ENCODE measurements at regions not wholly inside any gene's neighbourhood (a gene's known extent, or its start where the extent isn't known, plus 50 kb on each side); places are given as distances from the start of the nearest gene placed in this dataset.

DNA sequence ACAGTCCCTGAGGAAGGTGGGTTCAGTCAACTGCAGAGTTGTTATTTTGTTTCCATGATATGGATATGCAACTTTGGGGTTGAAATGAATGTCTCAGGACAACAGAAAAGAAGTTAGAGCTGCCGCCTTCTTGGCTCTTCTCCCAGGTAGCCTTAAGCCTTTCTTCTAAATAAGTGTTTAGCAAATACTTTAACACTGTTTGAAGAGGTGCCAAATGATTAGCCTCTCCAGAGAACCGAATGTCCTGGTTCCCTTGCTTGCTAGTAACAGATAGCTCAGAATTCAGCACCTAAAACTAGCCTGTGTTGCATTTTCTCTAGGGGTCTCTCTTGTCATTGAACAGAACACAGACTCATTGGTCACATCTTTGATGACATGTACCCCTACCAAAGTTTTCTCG lies 127.7 kb upstream of the PIK3R1 start:
- Histone ChIP-seq H3K36me3 (no peaks in the 10 kb centered on the region), H3K27ac (peak overlapping the region in 1 of 2 donors; percentile 10), H3K9me3 (no peaks in the 10 kb centered on the region), H3K27me3 (no peaks in the 10 kb centered on the region), H3K4me3 (no peak overlapping the region), H3K4me1 (no peaks in the 10 kb centered on the region)
- intact Hi-C loops (cut with DNase I; ENCODE audit: low total_unique reads), result no loop called here
- DNase-seq, result no peak
- TF ChIP-seq, protein P1, sequence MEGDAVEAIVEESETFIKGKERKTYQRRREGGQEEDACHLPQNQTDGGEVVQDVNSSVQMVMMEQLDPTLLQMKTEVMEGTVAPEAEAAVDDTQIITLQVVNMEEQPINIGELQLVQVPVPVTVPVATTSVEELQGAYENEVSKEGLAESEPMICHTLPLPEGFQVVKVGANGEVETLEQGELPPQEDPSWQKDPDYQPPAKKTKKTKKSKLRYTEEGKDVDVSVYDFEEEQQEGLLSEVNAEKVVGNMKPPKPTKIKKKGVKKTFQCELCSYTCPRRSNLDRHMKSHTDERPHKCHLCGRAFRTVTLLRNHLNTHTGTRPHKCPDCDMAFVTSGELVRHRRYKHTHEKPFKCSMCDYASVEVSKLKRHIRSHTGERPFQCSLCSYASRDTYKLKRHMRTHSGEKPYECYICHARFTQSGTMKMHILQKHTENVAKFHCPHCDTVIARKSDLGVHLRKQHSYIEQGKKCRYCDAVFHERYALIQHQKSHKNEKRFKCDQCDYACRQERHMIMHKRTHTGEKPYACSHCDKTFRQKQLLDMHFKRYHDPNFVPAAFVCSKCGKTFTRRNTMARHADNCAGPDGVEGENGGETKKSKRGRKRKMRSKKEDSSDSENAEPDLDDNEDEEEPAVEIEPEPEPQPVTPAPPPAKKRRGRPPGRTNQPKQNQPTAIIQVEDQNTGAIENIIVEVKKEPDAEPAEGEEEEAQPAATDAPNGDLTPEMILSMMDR (IDR thresholded peaks at IDR 0.05), result no peak
- TF ChIP-seq POLR2A (IDR thresholded peaks at IDR 0.05), result no peak

DNA sequence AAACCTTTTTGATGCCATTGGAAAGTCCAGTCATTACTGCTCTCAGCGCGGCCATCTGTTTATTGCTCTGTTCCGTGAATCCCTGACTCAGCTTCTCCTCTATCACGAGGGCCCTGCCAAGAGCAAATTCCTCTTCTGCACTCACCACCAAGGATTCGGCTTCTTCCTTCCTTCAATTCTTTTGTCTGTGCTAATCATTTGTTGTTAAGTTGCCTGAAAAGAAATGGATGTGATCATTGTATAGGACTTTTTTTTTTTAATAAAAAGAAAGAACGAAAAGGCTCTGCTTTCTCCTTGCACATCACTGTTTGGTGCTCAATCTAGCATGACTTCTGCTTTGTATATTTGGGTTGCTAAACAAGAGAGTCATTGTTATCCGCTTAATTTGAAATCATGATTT lies 128.7 kb upstream of the PIK3R1 start:
- TF ChIP-seq, protein P1 (IDR thresholded peaks at IDR 0.05), result no peak
- TF ChIP-seq POLR2A (IDR thresholded peaks at IDR 0.05), result no peak
- H3K27me3 ChIP-seq, result no peaks in the 10 kb centered on the region
- peak; percentile 38 to 41 for DNase-seq
- intact Hi-C loops (cut with DNase I; ENCODE audit: low total_unique reads), result no loop called here
- no peak overlapping the region for H3K4me3 ChIP-seq
- H3K9me3 ChIP-seq, result no peaks in the 10 kb centered on the region
- peak overlapping the region in 1 of 2 donors; percentile 10 for H3K27ac ChIP-seq
- no peaks in the 10 kb centered on the region for H3K36me3 ChIP-seq
- no peaks in the 10 kb centered on the region for H3K4me1 ChIP-seq

DNA sequence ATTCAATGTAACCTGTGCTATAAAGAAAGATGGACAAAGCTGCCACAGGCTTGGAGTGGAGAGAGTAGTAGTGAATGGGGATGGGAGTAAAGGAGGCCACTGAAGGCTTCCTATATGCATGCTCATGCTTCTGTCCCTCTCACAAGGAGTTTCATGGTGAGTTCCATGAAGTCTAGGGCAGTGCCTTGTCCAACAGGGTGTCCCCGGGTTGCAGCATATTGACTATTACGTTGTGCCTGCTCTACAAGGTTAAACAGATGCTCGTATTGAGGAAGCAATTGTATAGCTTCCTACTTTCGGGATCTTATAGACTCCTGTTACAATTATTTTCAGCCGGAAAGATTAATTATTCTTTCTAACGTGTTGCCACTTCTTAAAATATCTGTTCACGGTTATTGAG lies 129.1 kb upstream of the PIK3R1 start:
- no peak overlapping the region for H3K27ac ChIP-seq
- H3K27me3 ChIP-seq, result no peaks in the 10 kb centered on the region
- H3K9me3 ChIP-seq, result no peaks in the 10 kb centered on the region
- no peak for DNase-seq
- no peak for TF ChIP-seq POLR2A (IDR thresholded peaks at IDR 0.05)
- TF ChIP-seq, protein P1 (IDR thresholded peaks at IDR 0.05), result no peak
- no peaks in the 10 kb centered on the region for H3K4me1 ChIP-seq
- no peaks in the 10 kb centered on the region for H3K36me3 ChIP-seq
- H3K4me3 ChIP-seq, result no peak overlapping the region
- intact Hi-C loops (cut with DNase I; ENCODE audit: low total_unique reads), result no loop called here

DNA sequence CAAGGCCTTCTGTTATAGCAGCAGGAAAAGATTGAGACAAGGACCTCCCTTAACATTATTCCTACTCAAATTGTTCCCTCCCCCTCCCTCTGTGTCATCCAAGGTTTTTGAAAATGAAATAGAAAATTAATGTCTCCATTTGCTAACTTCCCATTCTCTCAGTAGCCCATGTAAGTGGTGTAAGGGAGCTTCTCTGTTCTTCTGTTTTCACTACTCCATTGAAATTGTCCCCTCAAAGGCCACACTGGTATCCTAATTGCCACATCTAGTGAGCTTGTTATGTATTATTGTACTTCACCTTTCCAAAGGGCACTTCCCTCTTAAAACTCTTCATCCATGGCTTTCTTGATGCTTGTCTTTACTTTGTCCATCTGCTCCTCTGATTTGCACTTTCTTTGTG lies 131.2 kb upstream of the PIK3R1 start:
- H3K4me1 ChIP-seq, result no peaks in the 10 kb centered on the region
- intact Hi-C loops (cut with DNase I; ENCODE audit: low total_unique reads), result no loop called here
- TF ChIP-seq, protein P1 (IDR thresholded peaks at IDR 0.05), result no peak
- TF ChIP-seq POLR2A (IDR thresholded peaks at IDR 0.05), result no peak
- no peaks in the 10 kb centered on the region for H3K36me3 ChIP-seq
- no peaks in the 10 kb centered on the region for H3K27me3 ChIP-seq
- H3K4me3 ChIP-seq, result no peak overlapping the region
- no peak for DNase-seq
- no peaks in the 10 kb centered on the region for H3K9me3 ChIP-seq
- no peak overlapping the region for H3K27ac ChIP-seq

DNA sequence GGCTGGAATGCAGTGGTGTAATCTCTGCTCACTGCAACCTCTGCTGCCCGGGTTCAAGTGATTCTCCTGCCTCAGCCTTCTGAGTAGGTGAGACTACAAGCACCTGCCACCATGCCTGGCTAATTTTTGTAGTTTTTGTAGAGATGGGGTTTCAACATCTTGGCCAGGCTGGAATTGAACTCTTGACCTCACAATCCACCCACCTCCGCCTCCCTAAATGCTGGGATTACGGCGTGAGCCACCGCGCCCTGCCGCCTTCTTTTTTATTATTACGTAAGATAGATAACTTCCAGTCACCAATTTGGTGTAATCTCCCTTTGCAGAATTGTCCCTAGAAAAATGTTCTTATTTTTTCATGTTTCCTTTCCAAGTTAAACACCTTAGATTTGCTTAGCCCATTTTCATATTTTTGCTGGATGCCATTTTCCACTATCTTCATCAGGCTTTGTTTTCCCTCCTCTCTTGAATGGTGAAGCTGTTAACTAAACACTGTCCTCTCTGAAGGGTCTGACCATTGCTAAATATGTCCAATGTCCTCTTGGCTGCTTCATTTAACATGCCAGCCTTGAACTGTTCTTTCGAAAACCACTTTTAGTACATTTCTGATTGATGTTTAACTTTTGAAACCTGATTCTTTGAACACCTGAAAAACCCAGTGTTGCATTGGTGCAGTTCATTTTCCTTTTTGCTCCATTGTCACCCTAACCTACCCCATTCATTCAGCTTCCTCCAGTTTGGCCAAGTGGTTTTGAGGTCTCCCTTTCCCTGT lies 135.1 kb upstream of the PIK3R1 start:
- Histone ChIP-seq H3K36me3 (no peaks in the 10 kb centered on the region), H3K9me3 (no peaks in the 10 kb centered on the region), H3K27me3 (no peaks in the 10 kb centered on the region), H3K4me1 (no peaks in the 10 kb centered on the region), H3K4me3 (no peak overlapping the region), H3K27ac (no peak overlapping the region)
- intact Hi-C loops (cut with DNase I; ENCODE audit: low total_unique reads), result no loop called here
- TF ChIP-seq, protein P1 (IDR thresholded peaks at IDR 0.05), result no peak
- no peak for TF ChIP-seq POLR2A (IDR thresholded peaks at IDR 0.05)
- DNase-seq, result no peak

All from uterus (tissue), 3 donors.